ENCODE measurements at regions not wholly inside any gene's neighbourhood (a gene's known extent, or its start where the extent isn't known, plus 50 kb on each side); places are given as distances from the start of the nearest gene placed in this dataset.

DNA sequence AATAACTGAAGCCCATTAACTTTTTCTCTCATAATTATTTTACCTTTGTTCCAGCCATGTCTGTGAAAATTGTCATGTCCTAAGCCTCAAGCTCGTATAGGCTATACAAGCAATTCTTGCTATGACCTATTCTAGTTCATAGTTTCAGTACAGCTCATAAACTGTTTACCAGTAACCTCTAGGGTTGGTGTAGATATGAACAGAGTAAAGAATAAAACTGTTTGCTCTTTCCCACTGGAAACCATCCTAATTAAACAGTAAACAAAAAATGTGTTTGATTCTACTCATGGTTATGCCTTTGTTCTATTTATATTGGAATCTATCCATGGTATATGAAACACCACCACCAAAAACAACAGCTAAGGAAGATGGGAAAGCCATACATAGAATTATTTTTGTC, 1444.0 kb upstream of the PCDH7 start:
- FAIRE-seq (no peak), DNase-seq (ENCODE audit: low read depth, low spot score) (no peak), ATAC-seq (no peak)
- Histone ChIP-seq H4K20me1 (ENCODE audit: control insufficient read depth, insufficient read depth) (no peaks in the 10 kb centered on the region), H3K4me3 (no peak overlapping the region), H3K9me3 (replicated peaks; ENCODE audit: control insufficient read depth, insufficient read depth, low read length) (no peaks in the 10 kb centered on the region), H3K9ac (ENCODE audit: control insufficient read depth, insufficient read depth, low read length) (no peak overlapping the region), H3K4me2 (ENCODE audit: control insufficient read depth, insufficient read depth) (no peak overlapping the region), H3K27me3 (replicated peaks in 1 of 2; ENCODE audit: control insufficient read depth in 2 of 2, insufficient read depth in 2 of 2, low read length in 1 of 2) (no peaks in the 10 kb centered on the region), H3K4me1 (ENCODE audit: control insufficient read depth, insufficient read depth, low read length) (no peaks in the 10 kb centered on the region), H3K79me2 (ENCODE audit: control insufficient read depth, insufficient read depth, low read length) (no peaks in the 10 kb centered on the region), H3K27ac (ENCODE audit: control insufficient read depth, insufficient read depth) (no peak overlapping the region), H2AFZ (ENCODE audit: control insufficient read depth, low read depth, low read length) (no peak overlapping the region), H3K36me3 (ENCODE audit: control insufficient read depth in 2 of 2, insufficient read depth in 2 of 2, low read length in 1 of 2) (no peaks in the 10 kb centered on the region)
- BruUV-seq (replicated peaks), result no TSS peak
- CTCF ChIA-PET, result no interaction called here
- WGBS (ENCODE audit: insufficient coverage, insufficient replicate concordance, low lambda C conversion rate, missing lambda C conversion rate), result 0% methylated on average over 1 of the region's 1 CpG
- intact Hi-C loops (cut with micrococcal nuclease; ENCODE audit: unreplicated experiment), result no loop called here
- POLR2A ChIA-PET, result no interaction called here
- TF ChIP-seq MYB (IDR thresholded peaks at IDR 0.05; ENCODE audit: borderline replicate concordance, low read depth, low read length) (no peak), ETV6 (conservative IDR thresholded peaks at IDR 0.05 in 1 of 2, IDR thresholded peaks at IDR 0.05 in 1 of 2; ENCODE audit: borderline replicate concordance in 1 of 2, low read depth in 1 of 2) (no peak), BMI1 (IDR thresholded peaks at IDR 0.05; ENCODE audit: borderline replicate concordance) (no peak), YY1 (IDR thresholded peaks at IDR 0.05; ENCODE audit: low read depth, low read length) (no peak), RAD21 (IDR thresholded peaks at IDR 0.05; ENCODE audit: insufficient read depth, low read depth, low read length) (no peak), WRNIP1 (IDR thresholded peaks at IDR 0.05; ENCODE audit: borderline replicate concordance, low read depth, low read length) (no peak), HDAC6 (IDR thresholded peaks at IDR 0.05; ENCODE audit: unreplicated experiment) (no peak), TBL1XR1 (IDR thresholded peaks at IDR 0.05; ENCODE audit: low read depth, low read length) (no peak), KDM1A (IDR thresholded peaks at IDR 0.05; ENCODE audit: borderline replicate concordance) (no peak), TCF3 (IDR thresholded peaks at IDR 0.05; ENCODE audit: borderline replicate concordance, insufficient read depth, low read depth, low read length) (no peak), SMC3 (IDR thresholded peaks at IDR 0.05; ENCODE audit: borderline replicate concordance, low read length) (no peak), RFX5 (IDR thresholded peaks at IDR 0.05; ENCODE audit: low read depth, low read length) (no peak), POLR2A (IDR thresholded peaks at IDR 0.05; ENCODE audit: low read depth, low read length) (no peak), MTA3 (IDR thresholded peaks at IDR 0.05; ENCODE audit: borderline replicate concordance, low read length) (no peak), ASH2L (IDR thresholded peaks at IDR 0.05; ENCODE audit: borderline replicate concordance, low read depth) (no peak), CREM (IDR thresholded peaks at IDR 0.05; ENCODE audit: low read depth) (no peak)
- TF ChIP-seq, protein P1, sequence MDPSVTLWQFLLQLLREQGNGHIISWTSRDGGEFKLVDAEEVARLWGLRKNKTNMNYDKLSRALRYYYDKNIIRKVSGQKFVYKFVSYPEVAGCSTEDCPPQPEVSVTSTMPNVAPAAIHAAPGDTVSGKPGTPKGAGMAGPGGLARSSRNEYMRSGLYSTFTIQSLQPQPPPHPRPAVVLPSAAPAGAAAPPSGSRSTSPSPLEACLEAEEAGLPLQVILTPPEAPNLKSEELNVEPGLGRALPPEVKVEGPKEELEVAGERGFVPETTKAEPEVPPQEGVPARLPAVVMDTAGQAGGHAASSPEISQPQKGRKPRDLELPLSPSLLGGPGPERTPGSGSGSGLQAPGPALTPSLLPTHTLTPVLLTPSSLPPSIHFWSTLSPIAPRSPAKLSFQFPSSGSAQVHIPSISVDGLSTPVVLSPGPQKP (IDR thresholded peaks at IDR 0.05; ENCODE audit: low read depth, low read length), result no peak
- TF ChIP-seq, protein P2, sequence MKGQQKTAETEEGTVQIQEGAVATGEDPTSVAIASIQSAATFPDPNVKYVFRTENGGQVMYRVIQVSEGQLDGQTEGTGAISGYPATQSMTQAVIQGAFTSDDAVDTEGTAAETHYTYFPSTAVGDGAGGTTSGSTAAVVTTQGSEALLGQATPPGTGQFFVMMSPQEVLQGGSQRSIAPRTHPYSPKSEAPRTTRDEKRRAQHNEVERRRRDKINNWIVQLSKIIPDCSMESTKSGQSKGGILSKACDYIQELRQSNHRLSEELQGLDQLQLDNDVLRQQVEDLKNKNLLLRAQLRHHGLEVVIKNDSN (IDR thresholded peaks at IDR 0.05; ENCODE audit: borderline replicate concordance, extremely low read length, insufficient read depth, low read depth, low read length), result no peak
- in situ Hi-C loops (cut with MboI), result no loop called here
- RAD21 ChIA-PET (ENCODE audit: unreplicated experiment), result no interaction called here
- SMC1A ChIA-PET (ENCODE audit: uncharacterized antibody, unreplicated experiment), result interaction anchor here (1.7 kb wide), 1 partner anchor 12 kb away, joined by 6 read pairs; no protein-coding TSS in a partner anchor

All from GM12878 (cell line).